Prostate gland (tissue), 2 donors: ENCODE measurements at regions not wholly inside any gene's neighbourhood (a gene's known extent, or its start where the extent isn't known, plus 50 kb on each side); places are given as distances from the start of the nearest gene placed in this dataset.

Source experiments
- DNase-seq: peaks from one replicate; pipeline ENCODE4 v3.0.0-alpha.2; 2019; ENCODE audit warnings: low spot score
- H3K27ac ChIP-seq, 2 donors: fragments of 200-600 bp; sonication (generic); 2 replicates each; pipeline ENCODE4 v1.5.1; 2017 to 2019
- H3K27me3 ChIP-seq: fragments of 200-600 bp; sonication (generic); replicated peaks from 2 replicates; pipeline ENCODE4 v1.5.1; 2019; ENCODE audit not compliant: insufficient read depth
- H3K36me3 ChIP-seq, 2 donors: fragments of 200-600 bp; sonication (generic); 1 replicate in 1 of 2; 2 replicates in 1 of 2; pipeline versions ENCODE4 v1.5.1 to v1.8.1; 2017 to 2019
- H3K4me1 ChIP-seq: fragments of 200-600 bp; sonication (generic); replicated peaks from 2 replicates; pipeline ENCODE4 v1.5.1; 2019
- H3K4me3 ChIP-seq, 2 donors: fragments of 200-600 bp; sonication (generic); 2 replicates each; pipeline ENCODE4 v1.5.1; 2017 to 2019
- H3K9me3 ChIP-seq: fragments of 200-600 bp; sonication (generic); 2 replicates; pipeline ENCODE4 v1.5.1; 2017
- CTCF ChIP-seq, 4 experiments: fragments of 200-600 bp in 2 of 4; fragments of 450-650 bp in 2 of 4; sonication (generic) in 2 of 4; IDR thresholded peaks; 1 replicate in 3 of 4; 2 replicates in 1 of 4; pipeline ENCODE4 v1.5.1; 2016 to 2019; ENCODE audit warnings: antibody characterized with exemption in 4 of 4, mild to moderate bottlenecking in 2 of 4, moderate library complexity in 2 of 4
- POLR2A ChIP-seq: fragments of 450-650 bp; IDR thresholded peaks from one replicate; pipeline ENCODE4 v1.6.1; 2016; ENCODE audit warnings: antibody characterized with exemption, mild to moderate bottlenecking
- POLR2AphosphoS5 ChIP-seq: sonication (generic); formaldehyde crosslinking; IDR thresholded peaks from one replicate; pipeline ENCODE4 v1.6.1; 2017; ENCODE audit warnings: antibody characterized with exemption
- WGBS: methylation state at CpG from one replicate; pipeline ENCODE4 v1.1.5; 2018; 5-methylcytosine and 5-hydroxymethylcytosine counted together
- intact Hi-C: fragments of 100-400 bp; cut with DNase I; formaldehyde crosslinking; loops from one replicate; pipeline ENCODE4 v1.14.2; 2022

GRCh38 chr3:154976072-154976983 is 103.8 kb upstream of the MME start:
- no peaks in the 10 kb centered on the region for H3K9me3 ChIP-seq
- WGBS = 71% methylated on average over 5 of the region's 5 CpGs
- TF ChIP-seq POLR2AphosphoS5 (no peak), POLR2A (no peak), CTCF (IDR thresholded peaks at IDR 0.05) (no peak)
- H3K27ac ChIP-seq = no peak overlapping the region
- intact Hi-C loops = no loop called here
- H3K36me3 ChIP-seq = no peaks in the 10 kb centered on the region
- no peak for DNase-seq
- H3K4me3 ChIP-seq = no peak overlapping the region
- peaks cover 4% of the 10 kb centered on the region for H3K4me1 ChIP-seq
- no peaks in the 10 kb centered on the region for H3K27me3 ChIP-seq

GRCh38 chr3:154973851-154974250 is 106.3 kb upstream of the MME start:
- H3K4me1 ChIP-seq = peaks cover 4% of the 10 kb centered on the region
- TF ChIP-seq CTCF (IDR thresholded peaks at IDR 0.05) = no peak
- 65% methylated on average over 3 of the region's 3 CpGs for WGBS
- H3K36me3 ChIP-seq = no peaks in the 10 kb centered on the region
- intact Hi-C loops = no loop called here
- H3K4me3 ChIP-seq = no peak overlapping the region
- H3K27me3 ChIP-seq = no peaks in the 10 kb centered on the region
- H3K9me3 ChIP-seq = no peaks in the 10 kb centered on the region
- no peak overlapping the region for H3K27ac ChIP-seq
- DNase-seq = no peak

GRCh38 chr3:154972951-154973350 is 107.2 kb upstream of the MME start:
- DNase-seq = no peak
- 96% methylated on average over 1 of the region's 1 CpG for WGBS
- intact Hi-C loops = no loop called here
- H3K36me3 ChIP-seq = no peaks in the 10 kb centered on the region
- no peak overlapping the region for H3K4me3 ChIP-seq
- H3K9me3 ChIP-seq = no peaks in the 10 kb centered on the region
- H3K4me1 ChIP-seq = peaks cover 4% of the 10 kb centered on the region
- TF ChIP-seq POLR2AphosphoS5 = no peak
- no peak for TF ChIP-seq POLR2A
- no peak for TF ChIP-seq CTCF (IDR thresholded peaks at IDR 0.05)
- H3K27me3 ChIP-seq = no peaks in the 10 kb centered on the region
- peak overlapping the region in 1 of 2 donors; percentile 35 for H3K27ac ChIP-seq

GRCh38 chr3:154971771-154972326 is 108.3 kb upstream of the MME start:
- H3K27me3 ChIP-seq = no peaks in the 10 kb centered on the region
- peak overlapping the region; percentile 35 to 53 for H3K27ac ChIP-seq
- TF ChIP-seq POLR2AphosphoS5 = peak; percentile 78
- no peak for TF ChIP-seq CTCF (IDR thresholded peaks at IDR 0.05)
- no peak overlapping the region for H3K4me3 ChIP-seq
- H3K4me1 ChIP-seq = peaks cover 4% of the 10 kb centered on the region
- 4% methylated on average over 2 of the region's 2 CpGs for WGBS
- intact Hi-C loops = no loop called here
- no peaks in the 10 kb centered on the region for H3K36me3 ChIP-seq
- no peaks in the 10 kb centered on the region for H3K9me3 ChIP-seq
- DNase-seq = peak; percentile 27

- TF ChIP-seq POLR2AphosphoS5 (no peak), POLR2A (no peak), CTCF (IDR thresholded peaks at IDR 0.05) (no peak)
- Histone ChIP-seq H3K4me1 (peaks cover 4% of the 10 kb centered on the region), H3K9me3 (no peaks in the 10 kb centered on the region), H3K36me3 (no peaks in the 10 kb centered on the region), H3K4me3 (no peak overlapping the region), H3K27ac (peak overlapping the region; percentile 33 to 53), H3K27me3 (no peaks in the 10 kb centered on the region)
- WGBS = 30% methylated on average over 7 of the region's 7 CpGs
- DNase-seq = no peak
- intact Hi-C loops = no loop called here
Observed at GRCh38 chr3:154971341-154971740, 108.8 kb upstream of the MME start.
